H1 (cell line): ENCODE measurements at regions not wholly inside any gene's neighbourhood (a gene's known extent, or its start where the extent isn't known, plus 50 kb on each side); places are given as distances from the start of the nearest gene placed in this dataset.

Experiments used
- CTCF ChIA-PET: fragments of 300-600 bp; sonication (Branson Sonifier 250); formaldehyde crosslinking; loops from one replicate; lab custom pipeline; 2021; ENCODE audit not compliant: partially characterized antibody; lab: Charles Lee
- POLR2A ChIA-PET: fragments of 300-600 bp; sonication (Branson Sonifier 250); formaldehyde crosslinking; loops from one replicate; lab custom pipeline; 2021; ENCODE audit warnings: inconsistent platforms; ENCODE audit not compliant: partially characterized antibody; lab: Charles Lee
- DNase-seq, 2 experiments: peaks; one replicate each; pipeline versions ENCODE4 v3.0.0 to v3.0.0-alpha.2; 2010 to 2022; ENCODE audit warnings: low spot score in 2 of 2, low read depth in 1 of 2, mixed read lengths in 1 of 2
- FAIRE-seq: peaks from 2 replicates; lab custom pipeline; 2011; peaks lifted over from hg19 to GRCh38; lab: Jason Lieb, UNC
- H2AFZ ChIP-seq: 2 replicates; pipeline ENCODE4 v1.8.1; 2012; ENCODE audit warnings: low read length, inconsistent platforms
- H2AK5ac ChIP-seq: 2 replicates; pipeline ENCODE4 v1.6.1; 2013; ENCODE audit warnings: low read depth, low read length
- H2BK120ac ChIP-seq: replicated peaks from 2 replicates; pipeline ENCODE3; 2013; ENCODE audit warnings: low read depth, low read length, inconsistent platforms
- H2BK12ac ChIP-seq: 2 replicates; pipeline ENCODE4 v1.6.1; 2013; ENCODE audit warnings: low read depth, low read length
- H2BK15ac ChIP-seq: 2 replicates; pipeline ENCODE4 v1.6.1; 2013; ENCODE audit warnings: low read length
- H2BK20ac ChIP-seq: 2 replicates; pipeline ENCODE4 v1.6.1; 2013; ENCODE audit warnings: low read length
- H2BK5ac ChIP-seq: 2 replicates; pipeline ENCODE4 v1.6.1; 2013; ENCODE audit warnings: low read depth, low read length
- H3K14ac ChIP-seq: 2 replicates; pipeline ENCODE4 v1.6.1; 2013; ENCODE audit warnings: inconsistent platforms; ENCODE audit not compliant: insufficient read length
- H3K18ac ChIP-seq: 2 replicates; pipeline ENCODE4 v1.6.1; 2013; ENCODE audit warnings: low read length; ENCODE audit errors: extremely low read depth
- H3K23ac ChIP-seq: 2 replicates; pipeline ENCODE4 v1.6.1; 2013; ENCODE audit warnings: inconsistent platforms; ENCODE audit not compliant: insufficient read length
- H3K23me2 ChIP-seq: 2 replicates; pipeline ENCODE4 v1.6.1; 2013; ENCODE audit warnings: low read depth, low read length
- H3K27ac ChIP-seq: 2 replicates; pipeline ENCODE4 v1.6.1; 2011; ENCODE audit warnings: low read depth, low read length, inconsistent platforms
- H3K27me3 ChIP-seq, 4 experiments: replicated peaks in 1 of 4; 1 replicate in 1 of 4; 2 replicates in 3 of 4; pipeline versions ENCODE4 v1.6.1 to v1.8.1; 2011 to 2013; ENCODE audit warnings: low read length in 3 of 4, mild to moderate bottlenecking in 3 of 4, inconsistent platforms in 2 of 4, mixed read lengths in 2 of 4, moderate library complexity in 1 of 4; ENCODE audit not compliant: control insufficient read depth in 3 of 4, insufficient read depth in 3 of 4; ENCODE audit errors: extremely low read depth in 1 of 4
- H3K36me3 ChIP-seq, 4 experiments: 2 replicates each; pipeline versions ENCODE4 v1.6.1 to v1.8.1; 2011 to 2013; ENCODE audit warnings: mild to moderate bottlenecking in 4 of 4, low read length in 3 of 4, moderate library complexity in 2 of 4, control low read depth in 1 of 4, inconsistent platforms in 1 of 4; ENCODE audit not compliant: insufficient read depth in 4 of 4, control insufficient read depth in 2 of 4
- H3K4ac ChIP-seq: replicated peaks from 2 replicates; pipeline ENCODE3; 2013; ENCODE audit warnings: low read length, low read depth, mixed read lengths, inconsistent platforms; ENCODE audit not compliant: insufficient read length
- H3K4me1 ChIP-seq, 4 experiments: replicated peaks in 1 of 4; 1 replicate in 1 of 4; 2 replicates in 3 of 4; pipeline versions ENCODE4 v1.6.1 to v1.8.1; 2011 to 2013; ENCODE audit warnings: low read length in 3 of 4, inconsistent platforms in 2 of 4, mixed read lengths in 1 of 4; ENCODE audit not compliant: insufficient read depth in 4 of 4, control insufficient read depth in 3 of 4
- H3K4me2 ChIP-seq, 2 experiments: 2 replicates each; pipeline versions ENCODE4 v1.6.1 to v1.8.1; 2011 to 2013; ENCODE audit warnings: low read depth in 2 of 2, low read length in 2 of 2, control low read depth in 1 of 2, inconsistent platforms in 1 of 2, mild to moderate bottlenecking in 1 of 2; ENCODE audit not compliant: insufficient read depth in 1 of 2
- H3K4me3 ChIP-seq, 4 experiments: fragments of 200-600, 300-600 bp in 1 of 4; sonication (generic), shearing (Covaris generic), sonication (Bioruptor Twin) in 1 of 4; 2 replicates each; pipeline versions ENCODE4 v1.5.1 to v1.8.1; 2011 to 2016; ENCODE audit warnings: low read length in 4 of 4, low read depth in 3 of 4, control low read depth in 2 of 4, inconsistent platforms in 2 of 4, mild to moderate bottlenecking in 2 of 4, mixed read lengths in 1 of 4, moderate library complexity in 1 of 4; ENCODE audit not compliant: insufficient read depth in 2 of 4; ENCODE audit errors: extremely low read depth in 1 of 4
- H3K56ac ChIP-seq: replicated peaks from 2 replicates; pipeline ENCODE3; 2013; ENCODE audit warnings: low read depth, mild to moderate bottlenecking, mixed read lengths, low read length, inconsistent platforms; ENCODE audit not compliant: insufficient read length
- H3K79me1 ChIP-seq: 2 replicates; pipeline ENCODE4 v1.6.1; 2013; ENCODE audit warnings: low read depth, low read length, control low read depth
- H3K79me2 ChIP-seq, 2 experiments: 2 replicates each; pipeline versions ENCODE4 v1.6.1 to v1.8.1; 2012 to 2013; ENCODE audit warnings: low read length in 2 of 2, mild to moderate bottlenecking in 2 of 2, inconsistent platforms in 1 of 2; ENCODE audit not compliant: insufficient read depth in 2 of 2, control insufficient read depth in 1 of 2
- H3K9ac ChIP-seq, 4 experiments: replicated peaks in 1 of 4; 1 replicate in 1 of 4; 2 replicates in 3 of 4; pipeline versions ENCODE4 v1.6.1 to v1.8.1; 2011 to 2013; ENCODE audit warnings: low read depth in 3 of 4, low read length in 3 of 4, control low read depth in 2 of 4, mild to moderate bottlenecking in 2 of 4, moderate library complexity in 2 of 4, inconsistent platforms in 1 of 4; ENCODE audit errors: extremely low read depth in 1 of 4
- H3K9me3 ChIP-seq, 2 experiments: 2 replicates each; pipeline versions ENCODE4 v1.6.1 to v1.8.1; 2012 to 2013; ENCODE audit warnings: mild to moderate bottlenecking in 2 of 2, moderate library complexity in 2 of 2, control low read depth in 1 of 2, inconsistent platforms in 1 of 2, low read depth in 1 of 2, low read length in 1 of 2, mixed read lengths in 1 of 2; ENCODE audit not compliant: insufficient read depth in 2 of 2
- H4K20me1 ChIP-seq, 2 experiments: replicated peaks in 1 of 2; 2 replicates each; pipeline versions ENCODE3 to v1.8.1; 2011 to 2013; ENCODE audit warnings: inconsistent platforms in 2 of 2, low read length in 2 of 2, mild to moderate bottlenecking in 1 of 2; ENCODE audit not compliant: insufficient read depth in 2 of 2, control insufficient read depth in 1 of 2
- H4K5ac ChIP-seq: 2 replicates; pipeline ENCODE4 v1.6.1; 2013; ENCODE audit warnings: low read length, low read depth, mixed read lengths, inconsistent platforms; ENCODE audit not compliant: insufficient read length
- H4K8ac ChIP-seq: 2 replicates; pipeline ENCODE4 v1.8.0; 2013; ENCODE audit warnings: mild to moderate bottlenecking, moderate library complexity, low read length, inconsistent platforms; ENCODE audit not compliant: insufficient read depth; ENCODE audit errors: extremely low read depth
- H4K91ac ChIP-seq: replicated peaks from 2 replicates; pipeline ENCODE3; 2013; ENCODE audit warnings: low read length, mixed read lengths, inconsistent platforms; ENCODE audit not compliant: insufficient read length
- ASH2L ChIP-seq: fragments of 200-600, 300-600 bp; sonication (generic); IDR thresholded peaks from one replicate; pipeline ENCODE4 v1.7.1; 2017; ENCODE audit warnings: low read length
- CBX5 ChIP-seq: fragments of 300-800, 300-1000 bp; sonication (generic); IDR thresholded peaks from 2 replicates; pipeline ENCODE4 v1.7.1; 2016; ENCODE audit warnings: antibody characterized with exemption, low read length, low read depth
- CBX8 ChIP-seq: fragments of 300-800, 300-1000 bp; sonication (generic); IDR thresholded peaks from 2 replicates; pipeline ENCODE4 v1.7.1; 2016; ENCODE audit warnings: low read depth, low read length, borderline replicate concordance
- EP300 ChIP-seq, 2 experiments: IDR thresholded peaks; 1 replicate in 1 of 2; 2 replicates in 1 of 2; pipeline ENCODE4 v1.6.1; 2011 to 2012; ENCODE audit warnings: low read depth in 2 of 2, low read length in 2 of 2, mild to moderate bottlenecking in 2 of 2, borderline replicate concordance in 1 of 2, inconsistent platforms in 1 of 2, moderate library complexity in 1 of 2
- FOSL1 ChIP-seq: IDR thresholded peaks from 2 replicates; pipeline ENCODE4 v1.6.1; 2011; ENCODE audit warnings: mild to moderate bottlenecking, low read depth, low read length, moderate library complexity; ENCODE audit not compliant: insufficient read depth
- WGBS, 2 experiments: shearing (Covaris generic) in 1 of 2; methylation state at CpG; one replicate each; pipeline versions ENCODE4 v1.1.6 to v1.1.7; 2013 to 2015; ENCODE audit warnings: low lambda C conversion rate in 2 of 2, mixed read lengths in 2 of 2, inconsistent platforms in 1 of 2, low coverage in 1 of 2, missing lambda C conversion rate in 1 of 2; ENCODE audit not compliant: insufficient replicate concordance in 2 of 2, insufficient coverage in 1 of 2, insufficient read length in 1 of 2; ENCODE audit errors: extremely low coverage in 1 of 2, missing lambda C conversion rate in 1 of 2; 5-methylcytosine and 5-hydroxymethylcytosine counted together

DNA sequence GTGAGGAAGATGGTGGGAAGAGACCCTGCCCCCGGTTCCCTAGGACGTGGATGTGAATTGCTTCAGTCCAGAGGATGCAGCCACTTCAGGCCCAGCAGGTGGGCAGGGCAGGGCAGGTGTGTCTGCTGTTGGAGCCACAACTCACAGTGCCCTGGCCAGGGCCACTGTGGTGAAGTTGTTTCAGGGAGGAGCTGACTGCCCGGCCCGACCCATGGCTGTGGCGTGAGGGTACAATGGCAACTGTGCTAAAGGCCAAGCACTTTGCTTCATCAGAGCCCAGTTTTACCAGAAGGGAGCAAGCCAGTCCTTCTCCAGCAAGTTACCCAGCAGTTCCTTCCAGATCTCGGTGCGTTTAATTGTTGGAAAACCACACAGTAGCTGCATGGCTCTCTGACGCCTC is 1174.4 kb downstream of the BRD1 start:
- H3K9me3 ChIP-seq: no peaks in the 10 kb centered on the region
- H3K27me3 ChIP-seq: no peaks in the 10 kb centered on the region
- DNase-seq: no peak
- H4K8ac ChIP-seq: peak overlapping the region; percentile 36
- no peak overlapping the region for H2BK15ac ChIP-seq
- H3K4me3 ChIP-seq: no peak overlapping the region
- no peaks in the 10 kb centered on the region for H3K79me1 ChIP-seq
- H2AK5ac ChIP-seq: no peak overlapping the region
- no peak overlapping the region for H2BK120ac ChIP-seq
- H4K20me1 ChIP-seq: peaks cover 0 to 10% of the 10 kb centered on the region in 2 experiments
- H4K91ac ChIP-seq: no peak overlapping the region
- TF ChIP-seq FOSL1: no peak
- TF ChIP-seq CBX8: no peak
- TF ChIP-seq CBX5: no peak
- no peak for TF ChIP-seq ASH2L
- TF ChIP-seq EP300 (IDR thresholded peaks at IDR 0.05; ENCODE audit: borderline replicate concordance in 1 of 2, low read depth in 2 of 2, low read length in 2 of 2): no peak
- no peak overlapping the region for H2BK5ac ChIP-seq
- H3K4ac ChIP-seq: no peak overlapping the region
- no peak overlapping the region for H3K4me2 ChIP-seq
- 94% methylated on average over 8 of the region's 8 CpGs; no CpG with 5 or more reads in 1 of the 2 experiments for WGBS, 2 experiments
- H3K36me3 ChIP-seq: no peaks in the 10 kb centered on the region
- no peak overlapping the region for H2AFZ ChIP-seq
- no peak overlapping the region for H2BK12ac ChIP-seq
- H4K5ac ChIP-seq: no peak overlapping the region
- no peaks in the 10 kb centered on the region for H3K23me2 ChIP-seq
- no peak overlapping the region for H3K9ac ChIP-seq
- ChIA-PET CTCF (interaction anchor here (1.9 kb wide), 1 partner anchor 10 kb away, joined by 6 read pairs; no protein-coding TSS in a partner anchor), POLR2A (no interaction called here)
- H3K23ac ChIP-seq: no peak overlapping the region
- no peaks in the 10 kb centered on the region for H3K79me2 ChIP-seq
- no peak overlapping the region for H3K56ac ChIP-seq
- no peak overlapping the region for H3K14ac ChIP-seq
- no peak overlapping the region for H2BK20ac ChIP-seq
- no peak overlapping the region for H3K27ac ChIP-seq
- no peaks in the 10 kb centered on the region; a peak in 1 of 7 replicates for H3K4me1 ChIP-seq
- no peak overlapping the region; the same call in 1 of the 2 replicates for H3K18ac ChIP-seq
- no peak for FAIRE-seq
